Heart left ventricle (tissue), 16 donors: ENCODE measurements at regions not wholly inside any gene's neighbourhood (a gene's known extent, or its start where the extent isn't known, plus 50 kb on each side); places are given as distances from the start of the nearest gene placed in this dataset.

Experiments used
- ATAC-seq, 4 donors: fragments of 200-7000 bp; cut with Tn5 transposase; one replicate each; pipeline ENCODE4 v1.9.1; 2020 to 2022; ENCODE audit warnings: moderate library complexity in 4 of 4, mild to moderate bottlenecking in 3 of 4, moderate number of reproducible peaks in 1 of 4
- DNase-seq, 5 donors: peaks; one replicate each; pipeline ENCODE4 v3.0.0-alpha.2; 2020
- H3K27ac ChIP-seq, 12 donors: fragments of 200-600 bp; sonication (generic) in 4 of 12; one replicate each; pipeline versions ENCODE4 v1.5.0 to v1.8.0; 2016 to 2022; ENCODE audit warnings: mild to moderate bottlenecking in 2 of 12
- H3K27me3 ChIP-seq, 9 donors: fragments of 200-600 bp; sonication (generic) in 2 of 9; one replicate each; pipeline versions ENCODE4 v1.5.1 to v1.8.0; 2016 to 2022; ENCODE audit warnings: mild to moderate bottlenecking in 3 of 9
- H3K36me3 ChIP-seq, 9 donors: fragments of 200-600 bp; sonication (generic) in 2 of 9; one replicate each; pipeline versions ENCODE4 v1.5.0 to v1.8.0; 2018 to 2022; ENCODE audit warnings: mild to moderate bottlenecking in 2 of 9
- H3K4me1 ChIP-seq, 12 donors: fragments of 200-600 bp; sonication (generic) in 4 of 12; one replicate each; pipeline versions ENCODE4 v1.5.0 to v1.8.0; 2016 to 2022; ENCODE audit warnings: mild to moderate bottlenecking in 3 of 12
- H3K4me3 ChIP-seq, 12 donors: fragments of 200-600 bp; sonication (generic) in 4 of 12; one replicate each; pipeline versions ENCODE4 v1.5.0 to v1.8.0; 2017 to 2022; ENCODE audit warnings: mild to moderate bottlenecking in 9 of 12, moderate library complexity in 4 of 12
- H3K9me3 ChIP-seq, 12 donors: fragments of 200-600 bp; sonication (generic) in 4 of 12; one replicate each; pipeline versions ENCODE4 v1.5.0 to v1.8.0; 2016 to 2022; ENCODE audit warnings: mild to moderate bottlenecking in 1 of 12
- CTCF ChIP-seq, 12 donors: fragments of 200-600 bp; sonication (generic) in 4 of 12; IDR thresholded peaks; one replicate each; pipeline versions ENCODE4 v1.5.0 to v1.8.0; 2018 to 2022; ENCODE audit warnings: antibody characterized with exemption in 12 of 12, mild to moderate bottlenecking in 5 of 12
- POLR2A ChIP-seq, 2 donors: fragments of 450-650 bp; IDR thresholded peaks; one replicate each; pipeline ENCODE4 v1.6.1; 2017; ENCODE audit warnings: antibody characterized with exemption in 2 of 2, mild to moderate bottlenecking in 2 of 2, moderate library complexity in 2 of 2
- WGBS, 4 donors: extraction: QIAGEN DNeasy Blood & Tissue Kit in 2 of 4; methylation state at CpG; one replicate each; pipeline versions ENCODE4 v1.1.5 to v1.1.7; 2013 to 2018; 5-methylcytosine and 5-hydroxymethylcytosine counted together
- intact Hi-C, 10 donors: fragments of 100-400 bp; cut with DNase I; formaldehyde crosslinking; loops; one replicate each; pipeline versions ENCODE4 v1.11.1 to v1.14.2; 2022
- donor health status: ischemic (EF 13 %, LVEDD 7.1; RV severe dilation, severe dysfunction).
- donor health status: healthy with polysubstance abuse.
- donor health status: DM: no; HTN: yes; CAD: no.
- donor health status: DM: no; HTN: no; CAD: no.
- donor health status: ischemic (EF 25% LVEDD 6.9; RV normal size, moderate dysfunction).
- donor health status: ischemic (EF 25% LVEDD 5.7; RV mildly dilated, moderate dysfunction).
- donor health status: healthy.
- donor health status: DM: yes; HTN: yes; CAD: no.
- donor health status: ischemic (EF 35%, LVEDD 5.7; RV mildly dilated, moderate dysfunction).
- donor health status: nonischemic (EF 11% LVEDD 7.7; RV severe dilation, severe dysfunction).
- donor health status: DM: yes; HTN: yes; CAD: no.
- donor health status: PGD.
- donor health status: ischemic (EF 29% LVEDD 5.4; RV normal size, mild dysfunction).
- donor health status: nonischemic (EF 23%, LVEDD 6.1; RV moderate dilation, normal function).

GRCh38 chr18:10247742-10248082 lies 206.7 kb upstream of the APCDD1 start:
- Histone ChIP-seq H3K4me1 (peaks cover 0 to 25% (median 8%) of the 10 kb centered on the region in 12 donors), H3K27ac (peak overlapping the region in 7 of 12 donors; percentile 35 to 66 (median 46)), H3K9me3 (peaks cover 0 to 4% (median 0%) of the 10 kb centered on the region in 12 donors), H3K4me3 (peak overlapping the region in 3 of 12 donors; percentile 26 to 44 (median 34)), H3K36me3 (no peaks in the 10 kb centered on the region), H3K27me3 (peaks cover 0 to 5% (median 0%) of the 10 kb centered on the region in 9 donors)
- intact Hi-C loops = loop anchor here in 3 of 10 donors (5.0 to 10.0 kb wide), 3 partner anchors 193 to 267 kb away; no protein-coding TSS in a partner anchor
- ATAC-seq (no peak), DNase-seq (no peak)
- TF ChIP-seq CTCF (IDR thresholded peaks at IDR 0.05) (no peak), POLR2A (IDR thresholded peaks at IDR 0.05) (no peak)
- 32 to 55% (median 47%) methylated on average over 10 of the region's 10 CpGs for WGBS, 4 donors

- Histone ChIP-seq H3K27ac (no peak overlapping the region), H3K9me3 (peaks cover 0 to 4% (median 0%) of the 10 kb centered on the region in 12 donors), H3K4me1 (peaks cover 0 to 25% (median 8%) of the 10 kb centered on the region in 12 donors), H3K36me3 (no peaks in the 10 kb centered on the region), H3K27me3 (peaks cover 0 to 5% (median 0%) of the 10 kb centered on the region in 9 donors), H3K4me3 (no peak overlapping the region)
- intact Hi-C loops = loop anchor here in 3 of 10 donors (5.0 to 10.0 kb wide), 3 partner anchors 194 to 266 kb away; no protein-coding TSS in a partner anchor
- no peak for DNase-seq
- no peak for ATAC-seq
- WGBS, 4 donors = 89 to 97% (median 96%) methylated on average over 5 of the region's 5 CpGs
- TF ChIP-seq CTCF (IDR thresholded peaks at IDR 0.05) (no peak), POLR2A (IDR thresholded peaks at IDR 0.05) (no peak)
These were observed 205.7 kb upstream of the APCDD1 start for GRCh38 chr18:10248738-10249137.

- H3K27ac ChIP-seq = no peak overlapping the region
- peaks cover 0 to 25% (median 8%) of the 10 kb centered on the region in 12 donors for H3K4me1 ChIP-seq
- 68 to 82% (median 76%) methylated on average over 3 of the region's 3 CpGs for WGBS, 4 donors
- no peak overlapping the region for H3K4me3 ChIP-seq
- intact Hi-C loops = loop anchor here in 3 of 10 donors (5.0 to 10.0 kb wide), 3 partner anchors 194 to 266 kb away; no protein-coding TSS in a partner anchor
- ATAC-seq (no peak), DNase-seq (no peak)
- TF ChIP-seq POLR2A (IDR thresholded peaks at IDR 0.05) = no peak
- TF ChIP-seq CTCF (IDR thresholded peaks at IDR 0.05) = no peak
- H3K36me3 ChIP-seq = no peaks in the 10 kb centered on the region
- H3K9me3 ChIP-seq = peaks cover 0 to 4% (median 0%) of the 10 kb centered on the region in 12 donors
- peaks cover 0 to 5% (median 0%) of the 10 kb centered on the region in 9 donors for H3K27me3 ChIP-seq
These were observed 205.2 kb upstream of the APCDD1 start for GRCh38 chr18:10249270-10249669.

- 69 to 74% (median 71%) methylated on average over 1 of the region's 1 CpG for WGBS, 4 donors
- ATAC-seq = no peak
- no peak overlapping the region for H3K27ac ChIP-seq
- no peaks in the 10 kb centered on the region for H3K36me3 ChIP-seq
- peaks cover 0 to 5% (median 0%) of the 10 kb centered on the region in 9 donors for H3K27me3 ChIP-seq
- H3K4me1 ChIP-seq = peaks cover 0 to 25% (median 8%) of the 10 kb centered on the region in 12 donors
- H3K9me3 ChIP-seq = peaks cover 0 to 4% (median 0%) of the 10 kb centered on the region in 12 donors
- DNase-seq = no peak
- TF ChIP-seq POLR2A (IDR thresholded peaks at IDR 0.05) (no peak), CTCF (IDR thresholded peaks at IDR 0.05) (no peak)
- intact Hi-C loops = loop anchor here in 3 of 10 donors (5.0 to 10.0 kb wide), 3 partner anchors 195 to 265 kb away; no protein-coding TSS in a partner anchor
- no peak overlapping the region for H3K4me3 ChIP-seq
These were observed 204.6 kb upstream of the APCDD1 start for GRCh38 chr18:10249801-10250200.
